ENCODE measurements at regions not wholly inside any gene's neighbourhood (a gene's known extent, or its start where the extent isn't known, plus 50 kb on each side); places are given as distances from the start of the nearest gene placed in this dataset.

DNA sequence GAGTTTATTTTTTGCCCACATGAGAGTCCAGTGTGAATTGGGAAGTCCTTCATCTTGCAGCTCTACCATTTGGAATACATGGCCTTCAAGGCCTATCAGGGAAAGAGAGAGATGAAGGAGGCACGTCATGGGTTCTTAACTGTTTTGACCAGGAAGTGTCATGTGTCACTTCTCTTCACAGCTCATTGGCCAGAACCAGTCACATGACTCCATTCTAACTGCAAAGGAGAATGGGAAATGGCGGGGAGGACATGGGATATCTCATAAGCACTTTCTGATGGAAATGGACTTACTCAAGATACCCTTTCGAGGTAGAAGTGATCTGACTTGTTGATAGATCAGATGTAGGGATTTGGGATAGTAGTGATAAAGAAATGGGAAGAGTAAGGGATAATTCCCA lies 57.9 kb upstream of the CES5A start:
- no peak overlapping the region for H3K23ac ChIP-seq (ENCODE audit: low read length)
- H3K4me1 ChIP-seq (ENCODE audit: control insufficient read depth in 1 of 2, insufficient read depth in 2 of 2, low read length in 2 of 2), result no peaks in the 10 kb centered on the region
- H3K36me3 ChIP-seq (ENCODE audit: control insufficient read depth in 1 of 2, insufficient read depth in 2 of 2, low read length in 2 of 2), result no peaks in the 10 kb centered on the region
- H2AFZ ChIP-seq (ENCODE audit: insufficient read depth, low read length, poor library complexity), result no peak overlapping the region
- H3K79me2 ChIP-seq (ENCODE audit: control insufficient read depth, insufficient read depth, low read length, poor library complexity), result no peaks in the 10 kb centered on the region
- DNase-seq, result no peak
- H3K9me3 ChIP-seq (ENCODE audit: insufficient read depth, low read depth, low read length), result no peaks in the 10 kb centered on the region
- H2BK12ac ChIP-seq (ENCODE audit: low read length), result no peak overlapping the region
- WGBS (ENCODE audit: extremely low coverage, insufficient coverage, insufficient read length), result no CpG with 5 or more reads among the region's 3 CpGs
- H3K14ac ChIP-seq (ENCODE audit: low read length), result no peak overlapping the region
- no peak overlapping the region for H2BK5ac ChIP-seq (ENCODE audit: low read depth, low read length, poor library complexity)
- no peak overlapping the region for H3K18ac ChIP-seq (ENCODE audit: low read length)
- no peak overlapping the region for H3K4me3 ChIP-seq (ENCODE audit: low read depth, low read length)
- H3K9ac ChIP-seq (ENCODE audit: low read length), result no peak overlapping the region
- H3K79me1 ChIP-seq (ENCODE audit: low read length), result no peaks in the 10 kb centered on the region
- H4K8ac ChIP-seq (ENCODE audit: low read depth, low read length), result no peak overlapping the region
- no peak overlapping the region for H3K4me2 ChIP-seq (ENCODE audit: low read length)
- H3K27ac ChIP-seq (ENCODE audit: low read depth, low read length), result no peak overlapping the region
- no peak overlapping the region for H2AK5ac ChIP-seq (ENCODE audit: low read length)
- H2BK120ac ChIP-seq (ENCODE audit: insufficient read depth, low read length, poor library complexity), result no peak overlapping the region
- no peaks in the 10 kb centered on the region for H3K27me3 ChIP-seq (ENCODE audit: insufficient read depth, low read length)
- H4K91ac ChIP-seq (ENCODE audit: low read depth, low read length), result no peak overlapping the region
- no peak overlapping the region for H3K4ac ChIP-seq (ENCODE audit: low read depth, low read length)
- H4K12ac ChIP-seq (ENCODE audit: low read depth, low read length), result no peak overlapping the region

DNA sequence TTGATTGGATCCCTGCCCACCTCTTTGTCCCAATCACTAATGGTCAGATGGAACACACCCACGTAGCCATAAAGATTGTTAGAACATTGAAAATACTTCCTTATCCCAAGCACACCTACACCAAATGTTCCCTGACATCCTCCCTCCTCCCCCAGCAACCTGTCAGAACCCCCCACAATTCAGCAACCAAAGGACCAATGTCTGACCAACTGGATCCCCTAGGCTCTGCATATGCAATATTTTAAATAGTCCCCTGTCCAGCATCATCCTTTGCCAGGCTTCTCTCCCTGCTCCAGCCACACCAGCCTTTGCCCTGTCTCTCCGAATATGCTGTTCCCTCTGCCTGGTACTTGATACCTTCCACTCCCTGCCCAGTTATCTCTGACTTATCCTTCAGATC lies 54.9 kb upstream of the CES5A start:
- Histone ChIP-seq H3K27me3 (ENCODE audit: insufficient read depth, low read length) (no peaks in the 10 kb centered on the region), H3K4me1 (ENCODE audit: control insufficient read depth in 1 of 2, insufficient read depth in 2 of 2, low read length in 2 of 2) (no peaks in the 10 kb centered on the region), H3K4ac (ENCODE audit: low read depth, low read length) (no peak overlapping the region), H3K23ac (ENCODE audit: low read length) (no peak overlapping the region), H3K9me3 (ENCODE audit: insufficient read depth, low read depth, low read length) (no peaks in the 10 kb centered on the region), H2BK120ac (ENCODE audit: insufficient read depth, low read length, poor library complexity) (no peak overlapping the region), H3K9ac (ENCODE audit: low read length) (no peak overlapping the region), H3K18ac (ENCODE audit: low read length) (no peak overlapping the region), H3K79me2 (ENCODE audit: control insufficient read depth, insufficient read depth, low read length, poor library complexity) (no peaks in the 10 kb centered on the region), H2BK12ac (ENCODE audit: low read length) (no peak overlapping the region), H3K27ac (ENCODE audit: low read depth, low read length) (no peak overlapping the region), H2AK5ac (ENCODE audit: low read length) (no peak overlapping the region), H3K4me2 (ENCODE audit: low read length) (no peak overlapping the region), H3K36me3 (ENCODE audit: control insufficient read depth in 1 of 2, insufficient read depth in 2 of 2, low read length in 2 of 2) (no peaks in the 10 kb centered on the region), H4K8ac (ENCODE audit: low read depth, low read length) (no peak overlapping the region), H3K14ac (ENCODE audit: low read length) (no peak overlapping the region), H2BK5ac (ENCODE audit: low read depth, low read length, poor library complexity) (no peak overlapping the region), H3K79me1 (ENCODE audit: low read length) (no peaks in the 10 kb centered on the region), H2AFZ (ENCODE audit: insufficient read depth, low read length, poor library complexity) (no peak overlapping the region), H4K91ac (ENCODE audit: low read depth, low read length) (no peak overlapping the region), H4K12ac (ENCODE audit: low read depth, low read length) (no peak overlapping the region), H3K4me3 (ENCODE audit: low read depth, low read length) (no peak overlapping the region)
- DNase-seq, result no peak
- WGBS (ENCODE audit: extremely low coverage, insufficient coverage, insufficient read length), result no CpG with 5 or more reads among the region's 2 CpGs

- H3K4me2 ChIP-seq (ENCODE audit: low read length), result no peak overlapping the region
- H3K18ac ChIP-seq (ENCODE audit: low read length), result no peak overlapping the region
- H2BK120ac ChIP-seq (ENCODE audit: insufficient read depth, low read length, poor library complexity), result no peak overlapping the region
- no peaks in the 10 kb centered on the region for H3K4me1 ChIP-seq (ENCODE audit: control insufficient read depth in 1 of 2, insufficient read depth in 2 of 2, low read length in 2 of 2)
- no peak overlapping the region for H3K14ac ChIP-seq (ENCODE audit: low read length)
- H4K8ac ChIP-seq (ENCODE audit: low read depth, low read length), result no peak overlapping the region
- H3K9ac ChIP-seq (ENCODE audit: low read length), result no peak overlapping the region
- H2BK12ac ChIP-seq (ENCODE audit: low read length), result no peak overlapping the region
- H3K9me3 ChIP-seq (ENCODE audit: insufficient read depth, low read depth, low read length), result no peaks in the 10 kb centered on the region
- H3K23ac ChIP-seq (ENCODE audit: low read length), result no peak overlapping the region
- no peak overlapping the region for H4K91ac ChIP-seq (ENCODE audit: low read depth, low read length)
- no peaks in the 10 kb centered on the region for H3K36me3 ChIP-seq (ENCODE audit: control insufficient read depth in 1 of 2, insufficient read depth in 2 of 2, low read length in 2 of 2)
- no peak overlapping the region for H4K12ac ChIP-seq (ENCODE audit: low read depth, low read length)
- no peak for DNase-seq
- no peak overlapping the region for H2AK5ac ChIP-seq (ENCODE audit: low read length)
- no CpG with 5 or more reads among the region's 8 CpGs for WGBS (ENCODE audit: extremely low coverage, insufficient coverage, insufficient read length)
- H3K4me3 ChIP-seq (ENCODE audit: low read depth, low read length), result no peak overlapping the region
- no peaks in the 10 kb centered on the region for H3K79me1 ChIP-seq (ENCODE audit: low read length)
- no peak overlapping the region for H3K27ac ChIP-seq (ENCODE audit: low read depth, low read length)
- no peaks in the 10 kb centered on the region for H3K79me2 ChIP-seq (ENCODE audit: control insufficient read depth, insufficient read depth, low read length, poor library complexity)
- H2BK5ac ChIP-seq (ENCODE audit: low read depth, low read length, poor library complexity), result no peak overlapping the region
- no peaks in the 10 kb centered on the region for H3K27me3 ChIP-seq (ENCODE audit: insufficient read depth, low read length)
- H2AFZ ChIP-seq (ENCODE audit: insufficient read depth, low read length, poor library complexity), result no peak overlapping the region
- no peak overlapping the region for H3K4ac ChIP-seq (ENCODE audit: low read depth, low read length)
Measured at GRCh38 chr16:55929181-55929580, 54.0 kb upstream of the CES5A start.

DNA sequence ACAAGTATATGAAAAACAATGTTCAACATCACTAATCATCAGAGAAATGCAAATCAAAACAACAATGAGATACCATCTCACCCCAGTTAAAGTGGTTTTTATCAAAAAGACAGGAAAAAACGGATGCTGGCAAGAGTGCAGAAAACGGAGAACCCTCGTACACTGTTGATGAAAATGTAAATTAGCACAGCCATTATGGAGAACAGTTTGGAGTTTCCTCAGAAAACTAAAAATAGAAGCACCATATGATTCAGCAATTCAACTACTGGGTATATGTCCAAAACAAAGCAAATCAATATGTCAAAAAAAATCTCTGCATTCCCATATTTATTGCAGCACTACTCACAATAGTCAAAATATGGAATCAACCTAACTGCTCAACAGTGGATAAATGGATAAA lies 50.1 kb upstream of the CES5A start:
- no peak overlapping the region for H3K4me2 ChIP-seq (ENCODE audit: low read length)
- no peak overlapping the region for H3K4ac ChIP-seq (ENCODE audit: low read depth, low read length)
- H3K36me3 ChIP-seq (ENCODE audit: control insufficient read depth in 1 of 2, insufficient read depth in 2 of 2, low read length in 2 of 2), result no peaks in the 10 kb centered on the region
- no peak overlapping the region for H3K9ac ChIP-seq (ENCODE audit: low read length)
- H3K79me1 ChIP-seq (ENCODE audit: low read length), result no peaks in the 10 kb centered on the region
- H3K4me1 ChIP-seq (ENCODE audit: control insufficient read depth in 1 of 2, insufficient read depth in 2 of 2, low read length in 2 of 2), result peaks cover 0 to under 1% of the 10 kb centered on the region in 2 experiments
- no peak overlapping the region for H2BK5ac ChIP-seq (ENCODE audit: low read depth, low read length, poor library complexity)
- H2AFZ ChIP-seq (ENCODE audit: insufficient read depth, low read length, poor library complexity), result no peak overlapping the region
- H3K27ac ChIP-seq (ENCODE audit: low read depth, low read length), result no peak overlapping the region
- H2BK120ac ChIP-seq (ENCODE audit: insufficient read depth, low read length, poor library complexity), result no peak overlapping the region
- no peak overlapping the region for H4K91ac ChIP-seq (ENCODE audit: low read depth, low read length)
- H3K14ac ChIP-seq (ENCODE audit: low read length), result no peak overlapping the region
- H4K8ac ChIP-seq (ENCODE audit: low read depth, low read length), result no peak overlapping the region
- H4K12ac ChIP-seq (ENCODE audit: low read depth, low read length), result no peak overlapping the region
- no peaks in the 10 kb centered on the region for H3K79me2 ChIP-seq (ENCODE audit: control insufficient read depth, insufficient read depth, low read length, poor library complexity)
- H3K18ac ChIP-seq (ENCODE audit: low read length), result no peak overlapping the region
- no CpG with 5 or more reads among the region's 3 CpGs for WGBS (ENCODE audit: extremely low coverage, insufficient coverage, insufficient read length)
- H3K9me3 ChIP-seq (ENCODE audit: insufficient read depth, low read depth, low read length), result peaks cover under 1% of the 10 kb centered on the region
- H3K23ac ChIP-seq (ENCODE audit: low read length), result no peak overlapping the region
- H3K4me3 ChIP-seq (ENCODE audit: low read depth, low read length), result no peak overlapping the region
- DNase-seq, result no peak
- no peak overlapping the region for H2AK5ac ChIP-seq (ENCODE audit: low read length)
- H2BK12ac ChIP-seq (ENCODE audit: low read length), result no peak overlapping the region
- H3K27me3 ChIP-seq (ENCODE audit: insufficient read depth, low read length), result no peaks in the 10 kb centered on the region

Data from trophoblast cell (in vitro differentiated cells and primary cell).